ENCODE measurements at regions not wholly inside any gene's neighbourhood (a gene's known extent, or its start where the extent isn't known, plus 50 kb on each side); places are given as distances from the start of the nearest gene placed in this dataset.
"Not testable (repeated sequence)": the region's sequence is repeated elsewhere in the genome, so short reads cannot be mapped to it uniquely, and the experiment has no call there.

- DNase-seq, result no peak
Observed at GRCh38 chr10:9081961-9082360, 1027.5 kb downstream of the GATA3 start.

- peak; percentile 53 for DNase-seq
Observed at GRCh38 chr10:9091530-9092093, 1037.1 kb downstream of the GATA3 start.

- DNase-seq, result peak; percentile 19
Observed at GRCh38 chr10:9096288-9096687, 1041.8 kb downstream of the GATA3 start.

GRCh38 chr10:9097206-9097990 is 1042.9 kb downstream of the GATA3 start:
- DNase-seq, result no peak

GRCh38 chr10:9097991-9098306 is 1043.5 kb downstream of the GATA3 start:
- DNase-seq, result no peak

- DNase-seq, result no peak
Observed at GRCh38 chr10:9102026-9102425, 1047.5 kb downstream of the GATA3 start.

GRCh38 chr10:9103301-9103700 is 1048.8 kb downstream of the GATA3 start:
- DNase-seq, result no peak

- no peak for DNase-seq
Observed at GRCh38 chr10:9111976-9112375, 1057.5 kb downstream of the GATA3 start.

- no peak for DNase-seq
Observed at GRCh38 chr10:9126728-9127127, 1072.2 kb downstream of the GATA3 start.

- no peak for DNase-seq
Observed at GRCh38 chr10:9137368-9137767, 1082.9 kb downstream of the GATA3 start.

- DNase-seq, result not testable (repeated sequence)
Observed at GRCh38 chr10:9138829-9139228, 1084.3 kb downstream of the GATA3 start.

- no peak for DNase-seq
Observed at GRCh38 chr10:9140373-9140772, 1085.9 kb downstream of the GATA3 start.

- no peak for DNase-seq
Observed at GRCh38 chr10:9147475-9147874, 1093.0 kb downstream of the GATA3 start.

- no peak for DNase-seq
Observed at GRCh38 chr10:9149134-9149533, 1094.6 kb downstream of the GATA3 start.

- not testable (repeated sequence) for DNase-seq
Observed at GRCh38 chr10:9153057-9153456, 1098.6 kb downstream of the GATA3 start.

- no peak for DNase-seq
Observed at GRCh38 chr10:9157656-9158055, 1103.2 kb downstream of the GATA3 start.

GRCh38 chr10:9158675-9159074 is 1104.2 kb downstream of the GATA3 start:
- DNase-seq, result no peak

- no peak for DNase-seq
Observed at GRCh38 chr10:9160275-9160674, 1105.8 kb downstream of the GATA3 start.

- no peak for DNase-seq
Observed at GRCh38 chr10:9163699-9164098, 1109.2 kb downstream of the GATA3 start.

- no peak for DNase-seq
Observed at GRCh38 chr10:9166770-9167169, 1112.3 kb downstream of the GATA3 start.

- no peak for DNase-seq
Observed at GRCh38 chr10:9172276-9172675, 1117.8 kb downstream of the GATA3 start.

- DNase-seq, result no peak
Observed at GRCh38 chr10:9175200-9175599, 1120.7 kb downstream of the GATA3 start.

- DNase-seq, result not testable (repeated sequence)
Observed at GRCh38 chr10:9183197-9183880, 1128.9 kb downstream of the GATA3 start.
